Adrenal gland (tissue), 9 donors: ENCODE measurements at regions not wholly inside any gene's neighbourhood (a gene's known extent, or its start where the extent isn't known, plus 50 kb on each side); places are given as distances from the start of the nearest gene placed in this dataset.

ENCODE experiments used
- DNase-seq, 7 donors: peaks; one replicate each; pipeline ENCODE4 v3.0.0-alpha.2; 2019 to 2020
- H3K27ac ChIP-seq, 5 donors: fragments of 200-600 bp; sonication (generic) in 4 of 5; 1 replicate in 3 of 5; 2 replicates in 2 of 5; pipeline versions ENCODE4 v1.5.1 to v1.8.0; 2016 to 2020; ENCODE audit warnings: mild to moderate bottlenecking in 1 of 5
- H3K27me3 ChIP-seq: fragments of 200-600 bp; 2 replicates; pipeline ENCODE4 v1.8.0; 2021
- H3K36me3 ChIP-seq, 2 donors: fragments of 200-600 bp; replicated peaks in 1 of 2; 1 replicate in 1 of 2; 2 replicates in 1 of 2; pipeline versions ENCODE4 v1.5.1 to v1.8.0; 2018 to 2022
- H3K4me1 ChIP-seq, 2 donors: fragments of 200-600 bp; replicated peaks in 1 of 2; 1 replicate in 1 of 2; 2 replicates in 1 of 2; pipeline versions ENCODE4 v1.5.1 to v1.8.0; 2018 to 2021
- H3K4me3 ChIP-seq, 4 donors: fragments of 200-600 bp; sonication (generic) in 3 of 4; one replicate each; pipeline ENCODE4 v1.5.1; 2016 to 2018
- H3K9me3 ChIP-seq, 3 donors: fragments of 200-600 bp; sonication (generic) in 1 of 3; replicated peaks in 1 of 3; 1 replicate in 2 of 3; 2 replicates in 1 of 3; pipeline versions ENCODE4 v1.5.1 to v1.8.0; 2016 to 2021
- CTCF ChIP-seq, 6 experiments: fragments of 450-650 bp in 4 of 6; fragments of 200-600 bp in 2 of 6; sonication (generic) in 1 of 6; IDR thresholded peaks; 1 replicate in 5 of 6; 2 replicates in 1 of 6; pipeline versions ENCODE4 v1.5.1 to v1.8.0; 2016 to 2021; ENCODE audit warnings: antibody characterized with exemption in 6 of 6, mild to moderate bottlenecking in 2 of 6, moderate library complexity in 1 of 6
- POLR2A ChIP-seq, 2 donors: fragments of 450-650 bp; IDR thresholded peaks; one replicate each; pipeline ENCODE4 v1.6.1; 2017; ENCODE audit warnings: antibody characterized with exemption in 2 of 2, mild to moderate bottlenecking in 2 of 2, moderate library complexity in 1 of 2
- WGBS, 4 donors: extraction: QIAGEN DNeasy Blood & Tissue Kit in 2 of 4; methylation state at CpG; one replicate each; pipeline versions ENCODE4 v1.1.5 to v1.1.7; 2013 to 2017; 5-methylcytosine and 5-hydroxymethylcytosine counted together
- intact Hi-C, 2 donors: fragments of 100-400 bp; cut with DNase I; formaldehyde crosslinking; loops; one replicate each; pipeline versions ENCODE4 v1.14.1 to v1.15.0; 2022 to 2023
- donor health status: healthy with polysubstance abuse.
- donor health status: Bipolar disorder and iron deficiency.
- donor health status: DM: yes; HTN: yes; CAD: no.
- donor health status: DM: no; HTN: no; CAD: no.
- donor health status: DM: no; HTN: no; CAD: no.

- no peak overlapping the region for H3K4me3 ChIP-seq
- no peak for DNase-seq
- H3K4me1 ChIP-seq = peaks cover 5 to 20% of the 10 kb centered on the region in 2 donors
- no peaks in the 10 kb centered on the region for H3K9me3 ChIP-seq
- WGBS, 4 donors = 90 to 93% (median 91%) methylated on average over 15 to 16 of the region's 16 CpGs
- H3K36me3 ChIP-seq = no peaks in the 10 kb centered on the region
- intact Hi-C loops = no loop called here
- TF ChIP-seq POLR2A (IDR thresholded peaks at IDR 0.05) (no peak), CTCF (IDR thresholded peaks at IDR 0.05) (no peak)
- no peak overlapping the region for H3K27ac ChIP-seq
- no peaks in the 10 kb centered on the region for H3K27me3 ChIP-seq
These were observed 54.7 kb upstream of the SIMC1 start for GRCh38 chr5:176183321-176184074.

GRCh38 chr5:176184608-176185132 lies 53.6 kb upstream of the SIMC1 start:
- H3K36me3 ChIP-seq = no peaks in the 10 kb centered on the region
- H3K4me3 ChIP-seq = no peak overlapping the region
- intact Hi-C loops = no loop called here
- WGBS, 4 donors = 90 to 92% (median 91%) methylated on average over 6 of the region's 6 CpGs
- no peaks in the 10 kb centered on the region for H3K27me3 ChIP-seq
- TF ChIP-seq POLR2A (IDR thresholded peaks at IDR 0.05) (no peak), CTCF (IDR thresholded peaks at IDR 0.05) (no peak)
- H3K27ac ChIP-seq = no peak overlapping the region
- H3K4me1 ChIP-seq = peaks cover 5 to 20% of the 10 kb centered on the region in 2 donors
- no peak for DNase-seq
- H3K9me3 ChIP-seq = no peaks in the 10 kb centered on the region

DNA sequence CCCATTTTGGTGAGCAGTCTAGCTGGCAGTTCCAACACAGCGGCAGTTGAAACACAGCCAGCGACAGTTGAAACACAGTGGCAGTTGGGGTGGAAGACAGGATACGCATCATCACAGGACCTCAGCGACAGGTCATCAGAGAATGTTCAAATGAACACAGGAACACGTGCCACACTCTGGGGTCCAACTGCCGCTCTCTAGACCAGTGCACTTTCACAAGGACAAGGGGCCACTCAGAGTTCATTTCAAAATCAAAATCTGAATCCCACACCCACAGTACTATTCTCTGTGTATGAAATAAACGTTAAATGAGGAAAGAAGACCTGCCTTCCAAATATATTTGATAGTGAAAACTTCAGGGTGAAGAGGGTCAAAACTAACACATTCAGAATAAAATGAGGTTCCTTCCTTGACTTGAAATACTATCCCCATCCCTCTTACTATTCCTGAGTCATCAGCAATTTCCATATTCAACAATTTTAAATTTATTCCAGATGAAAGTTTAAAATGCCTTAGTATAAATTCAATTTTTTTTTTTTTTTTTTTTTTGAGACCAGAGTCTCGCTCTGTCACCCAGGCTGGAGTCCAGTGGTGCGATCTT lies 53.0 kb upstream of the SIMC1 start:
- H3K4me1 ChIP-seq = peaks cover 5 to 17% of the 10 kb centered on the region in 2 donors
- DNase-seq = no peak
- no peak overlapping the region for H3K4me3 ChIP-seq
- no peak overlapping the region for H3K27ac ChIP-seq
- no peak for TF ChIP-seq POLR2A (IDR thresholded peaks at IDR 0.05)
- no peak for TF ChIP-seq CTCF (IDR thresholded peaks at IDR 0.05)
- intact Hi-C loops = no loop called here
- no peaks in the 10 kb centered on the region for H3K27me3 ChIP-seq
- no peaks in the 10 kb centered on the region for H3K36me3 ChIP-seq
- no peaks in the 10 kb centered on the region for H3K9me3 ChIP-seq
- WGBS, 4 donors = 76 to 87% (median 79%) methylated on average over 9 of the region's 9 CpGs

DNA sequence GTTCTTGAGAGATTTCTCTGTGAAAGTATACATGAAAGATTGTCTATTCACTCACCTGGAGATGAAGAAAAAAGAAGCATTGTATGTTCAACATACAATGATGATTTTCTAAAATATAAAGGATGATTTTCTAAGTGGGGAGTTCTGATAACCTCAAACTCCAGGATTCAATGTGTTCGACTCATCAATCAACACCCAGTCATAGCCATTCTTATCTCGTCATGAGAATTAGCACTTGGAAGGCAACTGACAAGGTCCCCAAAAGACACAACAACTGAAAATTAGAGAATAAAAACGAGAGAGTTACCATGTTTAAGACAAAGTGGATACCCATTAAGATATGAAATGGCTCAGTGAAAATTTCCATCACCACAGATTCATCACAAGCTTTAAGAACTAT lies 52.1 kb upstream of the SIMC1 start:
- Histone ChIP-seq H3K27ac (no peak overlapping the region), H3K9me3 (no peaks in the 10 kb centered on the region), H3K27me3 (no peaks in the 10 kb centered on the region), H3K4me1 (peaks cover 0 to 9% of the 10 kb centered on the region in 2 donors), H3K36me3 (no peaks in the 10 kb centered on the region), H3K4me3 (no peak overlapping the region)
- intact Hi-C loops = no loop called here
- 78 to 86% (median 82%) methylated on average over 3 of the region's 3 CpGs for WGBS, 4 donors
- no peak for TF ChIP-seq POLR2A (IDR thresholded peaks at IDR 0.05)
- no peak for TF ChIP-seq CTCF (IDR thresholded peaks at IDR 0.05)
- no peak for DNase-seq
